A549 (cell line): ENCODE measurements at regions not wholly inside any gene's neighbourhood (a gene's known extent, or its start where the extent isn't known, plus 50 kb on each side); places are given as distances from the start of the nearest gene placed in this dataset.

Source experiments
- ATAC-seq, 2 experiments: fragments of 200-7000 bp in 1 of 2; fragments of >200 bp in 1 of 2; cut with Nextera tagmentation in 1 of 2; cut with Tn5 transposase in 1 of 2; 3 replicates each; pipeline versions ENCODE4 v1.8.0 to v1.9.1; 2018 to 2020; ENCODE audit warnings: mild to moderate bottlenecking in 1 of 2, moderate library complexity in 1 of 2
- CTCF ChIA-PET: fragments of 300-600 bp; sonication (Branson Sonifier 250); formaldehyde crosslinking; extraction: SDS; loops from one replicate; lab custom pipeline; 2021; ENCODE audit warnings: antibody characterized with exemption, inconsistent platforms; lab: Yijun Ruan, JAX
- POLR2A ChIA-PET: fragments of 350-600 bp; formaldehyde crosslinking; extraction: SDS; loops from one replicate; lab custom pipeline; 2021; ENCODE audit warnings: antibody characterized with exemption, inconsistent platforms; lab: Yijun Ruan, JAX
- DNase-seq, 2 experiments: peaks; one replicate each; pipeline versions ENCODE4 v3.0.0 to v3.0.0-alpha.2; 2011 to 2016; ENCODE audit warnings: low read depth in 1 of 2, low spot score in 1 of 2
- FAIRE-seq: peaks from 2 replicates; lab custom pipeline; 2011; peaks lifted over from hg19 to GRCh38; lab: Jason Lieb, UNC
- H3K27ac ChIP-seq, 2 experiments: fragments of >200 bp; sonication (Bioruptor Twin); formaldehyde crosslinking; 3 replicates each; pipeline ENCODE4 v1.5.1; 2016 to 2017
- H3K4me1 ChIP-seq: fragments of >200 bp; sonication (Bioruptor Twin); formaldehyde crosslinking; 3 replicates; pipeline ENCODE4 v1.6.1; 2016
- H3K4me2 ChIP-seq: fragments of >200 bp; sonication (Bioruptor Twin); formaldehyde crosslinking; 3 replicates; pipeline ENCODE4 v1.6.1; 2016
- H3K4me3 ChIP-seq: fragments of >200 bp; sonication (Bioruptor Twin); formaldehyde crosslinking; 3 replicates; pipeline ENCODE4 v1.5.1; 2016
- H3K9me3 ChIP-seq: fragments of >200 bp; sonication (Bioruptor Twin); formaldehyde crosslinking; 3 replicates; pipeline ENCODE4 v1.6.1; 2016
- BHLHE40 ChIP-seq: IDR thresholded peaks from 2 replicates; pipeline ENCODE4 v1.6.1; 2012; ENCODE audit warnings: low read depth, low read length, inconsistent platforms
- CEBPB ChIP-seq, 2 experiments: fragments of >200 bp in 1 of 2; sonication (Bioruptor Twin) in 1 of 2; formaldehyde crosslinking in 1 of 2; IDR thresholded peaks; 2 replicates each; pipeline ENCODE4 v1.6.1; 2012 to 2016
- CHD2 ChIP-seq: fragments of 150-350 bp; IDR thresholded peaks from 2 replicates; pipeline ENCODE4 v1.6.1; 2014; ENCODE audit warnings: low read length; ENCODE audit not compliant: partially characterized antibody
- EP300 ChIP-seq, 2 experiments: fragments of >200 bp; sonication (Bioruptor Twin); formaldehyde crosslinking; IDR thresholded peaks; 2 replicates in 1 of 2; 3 replicates in 1 of 2; pipeline ENCODE4 v1.6.1; 2016 to 2017
- ESRRA ChIP-seq: fragments of 150-350 bp; IDR thresholded peaks from 2 replicates; pipeline ENCODE4 v1.6.1; 2014; ENCODE audit warnings: mild to moderate bottlenecking, low read length, borderline replicate concordance
- FOSB ChIP-seq: fragments of 250-450 bp; sonication (Bioruptor Pico); IDR thresholded peaks from 2 replicates; pipeline ENCODE4 v1.5.0; 2020; ENCODE audit warnings: mild to moderate bottlenecking, moderate library complexity
- FOSL2 ChIP-seq, 2 experiments: fragments of 450-650 bp in 1 of 2; fragments of >200 bp in 1 of 2; sonication (Bioruptor Twin) in 1 of 2; formaldehyde crosslinking; IDR thresholded peaks; 2 replicates each; pipeline versions ENCODE4 v1.5.0 to v1.6.1; 2016 to 2020; ENCODE audit warnings: mild to moderate bottlenecking in 1 of 2, moderate library complexity in 1 of 2
- GATA3 ChIP-seq: IDR thresholded peaks from 2 replicates; pipeline ENCODE4 v1.6.1; 2012; ENCODE audit warnings: borderline replicate concordance
- HOXA7 ChIP-seq: fragments of 250-450 bp; sonication (Bioruptor Pico); IDR thresholded peaks from 2 replicates; pipeline ENCODE4 v1.5.0; 2020; ENCODE audit warnings: mild to moderate bottlenecking, moderate library complexity
- KDM1A ChIP-seq: fragments of 200-600 bp; sonication (generic); IDR thresholded peaks from 2 replicates; pipeline ENCODE4 v1.6.1; 2016; ENCODE audit warnings: low read depth, mild to moderate bottlenecking
- MAZ ChIP-seq: fragments of 150-350 bp; IDR thresholded peaks from 2 replicates; pipeline ENCODE4 v1.6.1; 2014; ENCODE audit warnings: antibody characterized with exemption, low read depth, low read length, borderline replicate concordance
- MYC ChIP-seq: IDR thresholded peaks from 2 replicates; pipeline ENCODE4 v1.6.1; 2012; ENCODE audit warnings: mild to moderate bottlenecking, inconsistent platforms, low read length, improper control_type of control experiment, borderline replicate concordance
- NFE2L2 ChIP-seq: fragments of 150-350 bp; conservative IDR thresholded peaks from 2 replicates; pipeline ENCODE4 v1.6.1; 2014; ENCODE audit warnings: low read length
- NPAS2 ChIP-seq: fragments of 250-450 bp; sonication (Bioruptor Pico); IDR thresholded peaks from 2 replicates; pipeline ENCODE4 v1.8.0; 2022; ENCODE audit warnings: mild to moderate bottlenecking, moderate library complexity, borderline replicate concordance
- POLR2AphosphoS2 ChIP-seq: conservative IDR thresholded peaks from 2 replicates; pipeline ENCODE4 v1.6.1; 2012; ENCODE audit warnings: low read length, improper control_type of control experiment, inconsistent platforms
- RAD21 ChIP-seq, 2 experiments: fragments of >200 bp in 1 of 2; sonication (Bioruptor Twin) in 1 of 2; formaldehyde crosslinking in 1 of 2; IDR thresholded peaks in 1 of 2; conservative IDR thresholded peaks in 1 of 2; 2 replicates in 1 of 2; 3 replicates in 1 of 2; pipeline ENCODE4 v1.6.1; 2012 to 2018; ENCODE audit warnings: inconsistent platforms in 1 of 2
- RARB ChIP-seq: fragments of 250-450 bp; sonication (Bioruptor Pico); IDR thresholded peaks from 2 replicates; pipeline ENCODE4 v1.8.0; 2021; ENCODE audit warnings: mild to moderate bottlenecking, moderate library complexity
- RNF2 ChIP-seq: fragments of 200-600 bp; sonication (generic); IDR thresholded peaks from 2 replicates; pipeline ENCODE4 v1.6.1; 2016; ENCODE audit warnings: low read depth, mild to moderate bottlenecking, antibody characterized with exemption, moderate library complexity, borderline replicate concordance
- TP53 ChIP-seq: fragments of 250-450 bp; sonication (Bioruptor Pico); IDR thresholded peaks from 2 replicates; pipeline ENCODE4 v1.5.0; 2021; ENCODE audit warnings: mild to moderate bottlenecking, moderate library complexity
- ZNF302 ChIP-seq: fragments of 250-450 bp; sonication (Bioruptor Pico); IDR thresholded peaks from 2 replicates; pipeline ENCODE4 v1.9.0; 2021; ENCODE audit warnings: inconsistent platforms, mild to moderate bottlenecking, moderate library complexity
- ZSCAN20 ChIP-seq: fragments of 250-450 bp; sonication (Bioruptor Pico); IDR thresholded peaks from 2 replicates; pipeline ENCODE4 v1.8.0; 2022; ENCODE audit warnings: mild to moderate bottlenecking, moderate library complexity
- WGBS: methylation state at CpG from one replicate; pipeline ENCODE4 v1.1.6; 2017; ENCODE audit errors: missing lambda C conversion rate; 5-methylcytosine and 5-hydroxymethylcytosine counted together
- TF ChIP-seq, protein P1 (sequence below): IDR thresholded peaks from 2 replicates; pipeline ENCODE4 v1.6.1; 2012; ENCODE audit warnings: low read depth, borderline replicate concordance
- TF ChIP-seq, protein P2 (sequence below): fragments of 200-600 bp; sonication (generic); IDR thresholded peaks from 2 replicates; pipeline ENCODE4 v1.6.1; 2016; ENCODE audit warnings: antibody characterized with exemption, mild to moderate bottlenecking, moderate library complexity
- TF ChIP-seq, protein P3 (sequence below): fragments of 250-450 bp; sonication (Bioruptor Pico); IDR thresholded peaks from 2 replicates; pipeline ENCODE4 v1.5.0; 2020; ENCODE audit warnings: low read depth, mild to moderate bottlenecking, moderate library complexity
- TF ChIP-seq, protein P4 (sequence below): fragments of 150-350 bp; IDR thresholded peaks from 2 replicates; pipeline ENCODE4 v1.6.1; 2014; ENCODE audit warnings: low read depth, mild to moderate bottlenecking, low read length

DNA sequence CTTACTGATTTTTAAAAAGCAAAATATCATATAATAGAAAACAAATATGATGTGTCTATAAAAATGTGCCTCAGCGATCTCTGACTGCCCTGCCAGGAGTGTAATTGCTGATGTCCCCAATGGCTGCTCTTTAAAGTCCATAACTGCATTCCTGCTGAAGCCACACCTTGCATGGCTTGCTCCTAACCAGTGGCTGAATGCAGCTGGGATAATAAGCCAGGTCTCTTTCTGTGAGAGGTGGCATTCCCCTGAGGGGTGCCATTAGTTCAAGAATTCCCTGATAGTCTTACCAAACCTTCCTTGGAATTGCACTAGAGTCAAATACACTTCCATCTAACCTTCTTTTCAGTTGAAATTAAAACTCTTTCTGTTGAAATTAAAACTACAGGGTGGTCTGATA is 125.8 kb upstream of the ZNF804A start (continued):
- TF ChIP-seq MYC: no peak
- TF ChIP-seq TP53 (CRISPR knock-in tag): no peak
- TF ChIP-seq EP300 (IDR thresholded peaks at IDR 0.05): no peak
- TF ChIP-seq, protein P1, sequence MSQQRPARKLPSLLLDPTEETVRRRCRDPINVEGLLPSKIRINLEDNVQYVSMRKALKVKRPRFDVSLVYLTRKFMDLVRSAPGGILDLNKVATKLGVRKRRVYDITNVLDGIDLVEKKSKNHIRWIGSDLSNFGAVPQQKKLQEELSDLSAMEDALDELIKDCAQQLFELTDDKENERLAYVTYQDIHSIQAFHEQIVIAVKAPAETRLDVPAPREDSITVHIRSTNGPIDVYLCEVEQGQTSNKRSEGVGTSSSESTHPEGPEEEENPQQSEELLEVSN: no peak

DNA sequence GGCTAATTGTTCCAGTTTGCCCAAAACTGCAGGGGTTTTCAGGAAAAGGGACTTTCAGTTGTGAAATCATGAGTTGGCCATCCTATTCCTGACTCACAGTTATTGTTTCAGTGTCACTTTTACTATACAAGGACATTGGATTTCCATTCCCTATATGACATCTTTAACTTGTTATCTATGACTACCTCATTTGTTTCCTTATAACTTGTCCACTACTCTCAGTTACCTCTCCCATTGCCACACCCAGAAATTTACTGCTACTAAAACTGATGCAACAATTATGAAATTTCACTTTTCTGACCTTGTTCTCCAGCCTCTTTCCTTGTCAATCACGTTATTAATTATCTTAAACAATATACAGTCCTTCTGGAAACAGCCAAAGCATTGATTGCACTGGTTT is 116.5 kb upstream of the ZNF804A start:
- H3K4me2 ChIP-seq: no peak overlapping the region
- H3K4me3 ChIP-seq: no peak overlapping the region

DNA sequence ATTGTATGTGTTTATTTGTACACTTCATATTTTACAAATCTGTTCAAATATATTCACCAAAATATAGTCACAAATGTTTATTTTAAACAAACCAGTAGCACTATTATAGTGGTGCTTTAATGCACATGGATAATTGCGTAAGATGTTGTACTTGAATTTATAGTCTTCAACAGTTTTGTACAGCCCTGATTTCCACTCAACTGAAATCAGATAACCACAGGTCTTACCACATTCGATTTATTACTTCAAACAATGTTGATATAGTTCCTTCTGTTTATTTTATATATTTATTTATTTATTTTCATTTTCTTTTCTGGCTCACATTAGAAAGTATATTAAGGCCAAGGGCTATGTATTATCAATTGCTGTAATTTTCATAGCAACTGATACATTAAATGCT is 99.4 kb upstream of the ZNF804A start:
- 35% methylated on average over 2 of the region's 2 CpGs for WGBS
- ChIA-PET POLR2A (no interaction called here), CTCF (no interaction called here)
- no peak overlapping the region for H3K4me3 ChIP-seq
- no peak for ATAC-seq
- H3K9me3 ChIP-seq: no peaks in the 10 kb centered on the region
- no peak overlapping the region for H3K4me2 ChIP-seq
- no peak for FAIRE-seq
- TF ChIP-seq RAD21 (conservative IDR thresholded peaks at IDR 0.05 in 1 of 2, IDR thresholded peaks at IDR 0.05 in 1 of 2) (no peak), NFE2L2 (no peak), TP53 (CRISPR knock-in tag) (no peak), MAZ (no peak), BHLHE40 (no peak), FOSB (CRISPR knock-in tag) (no peak)
- DNase-seq: no peak
- no peaks in the 10 kb centered on the region for H3K4me1 ChIP-seq
- H3K27ac ChIP-seq: no peak overlapping the region

More for the DNA sequence above, 116.5 kb upstream of the ZNF804A start:
- no peak for DNase-seq
- CTCF ChIA-PET: no interaction called here
- Histone ChIP-seq H3K4me1 (no peaks in the 10 kb centered on the region), H3K9me3 (no peaks in the 10 kb centered on the region)
- 8% methylated on average over 1 of the region's 1 CpG for WGBS
- no peak for ATAC-seq
- TF ChIP-seq NPAS2 (CRISPR knock-in tag) (no peak), RARB (CRISPR knock-in tag) (no peak), NFE2L2 (no peak), GATA3 (no peak), FOSL2 (IDR thresholded peaks at IDR 0.05) (no peak), FOSL2 (CRISPR knock-in tag; IDR thresholded peaks at IDR 0.05) (no peak), POLR2AphosphoS2 (no peak)
- TF ChIP-seq, protein P2, sequence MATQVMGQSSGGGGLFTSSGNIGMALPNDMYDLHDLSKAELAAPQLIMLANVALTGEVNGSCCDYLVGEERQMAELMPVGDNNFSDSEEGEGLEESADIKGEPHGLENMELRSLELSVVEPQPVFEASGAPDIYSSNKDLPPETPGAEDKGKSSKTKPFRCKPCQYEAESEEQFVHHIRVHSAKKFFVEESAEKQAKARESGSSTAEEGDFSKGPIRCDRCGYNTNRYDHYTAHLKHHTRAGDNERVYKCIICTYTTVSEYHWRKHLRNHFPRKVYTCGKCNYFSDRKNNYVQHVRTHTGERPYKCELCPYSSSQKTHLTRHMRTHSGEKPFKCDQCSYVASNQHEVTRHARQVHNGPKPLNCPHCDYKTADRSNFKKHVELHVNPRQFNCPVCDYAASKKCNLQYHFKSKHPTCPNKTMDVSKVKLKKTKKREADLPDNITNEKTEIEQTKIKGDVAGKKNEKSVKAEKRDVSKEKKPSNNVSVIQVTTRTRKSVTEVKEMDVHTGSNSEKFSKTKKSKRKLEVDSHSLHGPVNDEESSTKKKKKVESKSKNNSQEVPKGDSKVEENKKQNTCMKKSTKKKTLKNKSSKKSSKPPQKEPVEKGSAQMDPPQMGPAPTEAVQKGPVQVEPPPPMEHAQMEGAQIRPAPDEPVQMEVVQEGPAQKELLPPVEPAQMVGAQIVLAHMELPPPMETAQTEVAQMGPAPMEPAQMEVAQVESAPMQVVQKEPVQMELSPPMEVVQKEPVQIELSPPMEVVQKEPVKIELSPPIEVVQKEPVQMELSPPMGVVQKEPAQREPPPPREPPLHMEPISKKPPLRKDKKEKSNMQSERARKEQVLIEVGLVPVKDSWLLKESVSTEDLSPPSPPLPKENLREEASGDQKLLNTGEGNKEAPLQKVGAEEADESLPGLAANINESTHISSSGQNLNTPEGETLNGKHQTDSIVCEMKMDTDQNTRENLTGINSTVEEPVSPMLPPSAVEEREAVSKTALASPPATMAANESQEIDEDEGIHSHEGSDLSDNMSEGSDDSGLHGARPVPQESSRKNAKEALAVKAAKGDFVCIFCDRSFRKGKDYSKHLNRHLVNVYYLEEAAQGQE: no peak
- TF ChIP-seq, protein P3, sequence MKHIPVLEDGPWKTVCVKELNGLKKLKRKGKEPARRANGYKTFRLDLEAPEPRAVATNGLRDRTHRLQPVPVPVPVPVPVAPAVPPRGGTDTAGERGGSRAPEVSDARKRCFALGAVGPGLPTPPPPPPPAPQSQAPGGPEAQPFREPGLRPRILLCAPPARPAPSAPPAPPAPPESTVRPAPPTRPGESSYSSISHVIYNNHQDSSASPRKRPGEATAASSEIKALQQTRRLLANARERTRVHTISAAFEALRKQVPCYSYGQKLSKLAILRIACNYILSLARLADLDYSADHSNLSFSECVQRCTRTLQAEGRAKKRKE (CRISPR knock-in tag): no peak
- TF ChIP-seq, all 56 proteins: peak for 0
- H3K27ac ChIP-seq: no peak overlapping the region
- POLR2A ChIA-PET: no interaction called here
- no peak for FAIRE-seq

DNA sequence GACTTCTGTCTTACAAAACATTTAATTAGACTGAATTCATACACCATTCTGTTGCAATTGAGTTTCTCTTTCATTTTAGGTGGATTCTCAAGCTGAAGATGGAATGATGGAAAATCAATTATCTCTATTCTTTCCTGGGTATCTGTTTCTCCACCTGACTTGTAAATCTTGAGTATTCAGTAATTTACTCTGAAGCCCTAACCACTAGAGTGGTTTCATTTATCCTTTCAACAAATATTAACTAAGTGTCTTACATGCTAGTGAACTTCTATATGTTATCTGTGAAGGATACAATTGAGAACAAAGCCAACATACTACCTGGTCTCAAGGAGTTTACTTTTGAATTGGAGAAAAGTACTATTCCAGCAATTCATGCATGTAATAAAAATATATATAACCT is 94.1 kb upstream of the ZNF804A start:
- POLR2A ChIA-PET: no interaction called here
- no peak overlapping the region for H3K27ac ChIP-seq
- H3K9me3 ChIP-seq: no peaks in the 10 kb centered on the region
- H3K4me3 ChIP-seq: no peak overlapping the region
- CTCF ChIA-PET: no interaction called here
- DNase-seq (no peak), FAIRE-seq (no peak), ATAC-seq (no peak)
- no peak overlapping the region for H3K4me2 ChIP-seq
- no peaks in the 10 kb centered on the region for H3K4me1 ChIP-seq
- TF ChIP-seq ZNF302 (CRISPR knock-in tag): no peak
- TF ChIP-seq, protein P4, sequence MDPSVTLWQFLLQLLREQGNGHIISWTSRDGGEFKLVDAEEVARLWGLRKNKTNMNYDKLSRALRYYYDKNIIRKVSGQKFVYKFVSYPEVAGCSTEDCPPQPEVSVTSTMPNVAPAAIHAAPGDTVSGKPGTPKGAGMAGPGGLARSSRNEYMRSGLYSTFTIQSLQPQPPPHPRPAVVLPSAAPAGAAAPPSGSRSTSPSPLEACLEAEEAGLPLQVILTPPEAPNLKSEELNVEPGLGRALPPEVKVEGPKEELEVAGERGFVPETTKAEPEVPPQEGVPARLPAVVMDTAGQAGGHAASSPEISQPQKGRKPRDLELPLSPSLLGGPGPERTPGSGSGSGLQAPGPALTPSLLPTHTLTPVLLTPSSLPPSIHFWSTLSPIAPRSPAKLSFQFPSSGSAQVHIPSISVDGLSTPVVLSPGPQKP: no peak
- TF ChIP-seq RNF2: no peak
- TF ChIP-seq ZSCAN20 (CRISPR knock-in tag): no peak
- no peak for TF ChIP-seq CHD2
- TF ChIP-seq HOXA7 (CRISPR knock-in tag): no peak
- no peak for TF ChIP-seq CEBPB (IDR thresholded peaks at IDR 0.05)
- TF ChIP-seq ESRRA: no peak
- no peak for TF ChIP-seq KDM1A
